GM18870 (cell line): ENCODE measurements at regions not wholly inside any gene's neighbourhood (a gene's known extent, or its start where the extent isn't known, plus 50 kb on each side); places are given as distances from the start of the nearest gene placed in this dataset.
"Not testable (repeated sequence)": the region's sequence is repeated elsewhere in the genome, so short reads cannot be mapped to it uniquely, and the experiment has no call there.

Source experiments
- ATAC-seq: cut with Tn5 transposase; IDR thresholded peaks from one replicate; pipeline ENCODE4 v1.9.1; 2021; ENCODE audit warnings: moderate library complexity; ENCODE audit not compliant: unreplicated experiment

- no peak for ATAC-seq
Measured at GRCh38 chr4:29704059-29704458, 1016.1 kb upstream of the PCDH7 start.

DNA sequence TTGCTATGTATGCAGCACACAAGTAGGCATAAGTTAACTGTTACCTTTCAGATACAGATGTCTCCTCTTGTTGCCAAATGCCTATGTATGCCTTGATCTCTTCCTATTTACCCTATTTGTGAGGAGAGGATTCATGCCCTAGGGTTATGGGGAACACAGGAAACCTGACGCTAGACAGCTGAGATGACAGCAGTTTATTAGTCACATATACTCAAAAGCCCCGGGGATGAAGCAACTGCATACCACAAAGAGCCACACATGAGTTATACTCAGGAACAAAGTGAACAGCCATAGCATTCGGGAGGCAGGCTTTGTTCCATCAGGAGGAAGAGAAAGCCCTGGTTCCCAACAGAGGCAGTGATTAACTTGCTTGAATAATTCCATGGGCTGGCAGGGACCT lies 1011.7 kb upstream of the PCDH7 start:
- ATAC-seq = no peak

DNA sequence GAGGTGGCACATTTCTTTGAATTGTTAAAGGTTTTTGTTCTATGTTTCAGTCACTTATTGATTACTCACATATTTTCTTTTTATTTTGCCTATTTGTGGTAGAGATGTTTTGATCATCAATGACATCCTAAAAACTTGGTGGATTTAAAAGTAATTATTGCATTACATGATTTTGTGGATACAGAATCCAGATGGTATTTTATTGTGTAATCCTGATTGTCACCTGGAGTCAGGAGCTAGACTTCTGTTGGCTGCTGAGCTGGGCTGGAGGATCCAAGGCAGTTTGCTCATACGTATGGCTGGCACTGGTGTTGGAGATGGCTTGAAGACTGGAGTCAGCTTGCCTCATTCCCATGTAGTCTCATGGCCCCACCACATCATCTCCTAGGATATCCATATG lies 1009.6 kb upstream of the PCDH7 start:
- no peak for ATAC-seq

DNA sequence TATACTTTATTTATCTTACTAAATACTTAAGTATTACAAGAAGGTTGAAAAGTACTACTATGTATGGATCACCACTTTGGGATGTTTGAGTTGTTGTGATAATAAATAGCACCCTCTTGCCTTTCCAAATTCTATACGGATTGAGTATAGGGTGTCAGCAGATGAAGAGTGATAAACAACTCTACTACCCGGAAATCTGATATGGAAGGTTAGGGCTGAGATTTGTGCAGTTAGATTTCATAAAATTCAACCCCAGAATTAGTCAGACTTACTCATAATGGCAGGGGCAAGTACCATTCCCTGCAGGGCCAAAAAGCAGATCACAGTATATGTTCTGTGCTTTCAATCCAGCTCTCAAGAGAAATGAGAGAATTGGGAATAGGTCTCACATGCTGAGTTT lies 1008.9 kb upstream of the PCDH7 start:
- ATAC-seq = no peak

DNA sequence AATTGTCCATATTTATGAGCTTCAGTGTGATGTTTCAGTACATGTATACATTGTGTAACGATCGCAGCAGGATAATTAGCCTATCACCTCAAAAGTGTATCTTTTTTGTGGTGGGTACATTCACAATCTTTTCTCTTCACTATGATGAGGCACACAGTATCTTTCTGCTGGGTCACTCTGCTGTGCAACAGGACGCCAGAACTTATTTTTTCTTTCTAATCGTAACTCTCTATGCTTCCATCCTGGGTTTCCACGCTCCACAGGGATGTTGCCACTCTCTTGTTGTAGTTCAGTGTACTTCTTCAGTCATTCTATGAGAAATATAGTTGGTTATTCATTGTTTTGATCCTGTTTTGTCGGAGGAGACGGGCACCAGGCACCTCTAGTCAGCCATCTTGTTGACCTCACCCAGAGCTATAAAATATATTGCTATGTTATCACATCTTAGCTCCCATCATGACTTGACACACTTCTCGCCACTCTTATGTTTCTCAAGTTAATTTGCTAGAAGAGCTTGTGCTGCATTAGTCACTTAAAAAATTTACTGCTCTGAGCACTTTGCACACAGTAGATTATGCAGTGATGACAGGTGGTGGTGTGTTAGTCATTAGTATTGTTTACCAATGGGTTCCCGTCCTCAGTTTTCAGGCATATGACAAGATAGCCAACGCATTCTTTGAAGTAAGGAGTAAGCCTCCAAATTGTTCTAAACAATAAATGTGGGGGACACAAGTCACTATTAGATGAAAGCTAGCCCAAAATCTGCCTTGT lies 1002.7 kb upstream of the PCDH7 start:
- ATAC-seq = no peak

- no peak for ATAC-seq
Measured at GRCh38 chr4:29718136-29718535, 1002.0 kb upstream of the PCDH7 start.

- no peak for ATAC-seq
Measured at GRCh38 chr4:29722253-29722652, 997.9 kb upstream of the PCDH7 start.

GRCh38 chr4:29726938-29727337 lies 993.2 kb upstream of the PCDH7 start:
- no peak for ATAC-seq

GRCh38 chr4:29734343-29735213 lies 985.6 kb upstream of the PCDH7 start:
- ATAC-seq = no peak

GRCh38 chr4:29756966-29757365 lies 963.2 kb upstream of the PCDH7 start:
- no peak for ATAC-seq

- ATAC-seq = no peak
Measured at GRCh38 chr4:29762151-29762550, 958.0 kb upstream of the PCDH7 start.

DNA sequence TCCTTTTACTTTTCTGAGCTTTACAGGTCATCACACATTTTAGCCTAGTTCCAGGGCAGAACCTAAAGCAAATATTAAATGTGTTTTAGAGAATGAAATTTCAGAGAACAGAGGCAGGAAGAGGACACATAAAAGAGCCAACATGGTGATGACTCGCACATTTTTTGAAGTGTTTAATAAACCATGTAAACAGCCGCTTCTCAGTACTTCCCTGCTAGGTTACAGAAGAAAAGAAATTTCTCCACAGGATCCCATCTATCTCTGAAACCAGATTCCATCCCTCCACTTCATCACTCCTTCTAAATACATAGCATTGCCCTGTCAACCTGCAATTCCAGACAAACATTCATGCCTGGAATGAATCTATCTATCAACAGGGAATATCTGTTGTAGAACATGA lies 949.5 kb upstream of the PCDH7 start:
- no peak for ATAC-seq

DNA sequence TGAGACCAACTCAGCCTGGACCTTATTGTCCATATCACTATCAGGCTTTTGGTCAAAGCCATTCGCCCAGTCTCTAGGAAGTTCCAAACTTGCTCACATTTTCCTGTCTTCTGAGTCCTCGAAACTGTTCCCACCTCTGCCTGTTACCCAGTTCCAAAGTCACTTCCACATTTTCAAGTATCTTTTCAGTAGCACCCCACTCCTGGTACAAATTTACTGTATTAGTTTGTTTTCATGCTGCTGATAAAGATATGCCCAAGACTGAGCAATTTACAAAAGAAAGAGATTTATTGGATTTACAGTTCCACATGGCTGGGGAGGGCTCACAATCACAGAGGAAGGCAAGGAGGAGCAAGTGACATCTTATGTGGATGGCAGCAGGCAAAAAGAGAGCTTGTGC lies 932.0 kb upstream of the PCDH7 start:
- ATAC-seq = not testable (repeated sequence)

GRCh38 chr4:29805245-29805644 lies 914.9 kb upstream of the PCDH7 start:
- no peak for ATAC-seq

DNA sequence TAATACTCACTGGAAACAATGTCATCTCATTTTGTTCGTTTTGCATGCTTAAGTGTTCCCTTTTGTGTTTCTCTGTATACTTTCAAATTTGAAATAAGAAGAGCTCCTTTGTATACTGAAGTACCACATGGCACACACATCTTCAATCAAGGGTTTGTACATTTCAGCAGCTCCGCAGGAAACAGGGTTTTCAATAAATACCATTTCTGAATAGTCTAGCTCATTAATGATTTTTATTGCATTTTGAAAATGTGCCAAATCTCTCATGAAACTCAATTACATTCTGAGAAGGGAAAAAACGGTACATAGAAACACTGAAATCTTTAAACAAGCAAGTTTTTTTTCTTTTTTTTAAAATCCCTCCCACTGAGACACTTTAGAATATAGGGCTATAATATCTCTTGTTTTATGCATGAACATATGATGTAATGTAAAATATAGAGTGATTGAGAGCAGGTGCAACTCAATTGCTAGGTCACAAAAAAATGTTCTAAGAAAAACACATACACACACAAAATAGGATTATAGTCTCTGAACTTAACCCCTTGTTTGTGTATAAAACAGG lies 914.2 kb upstream of the PCDH7 start:
- ATAC-seq = no peak

GRCh38 chr4:29817961-29818360 lies 902.2 kb upstream of the PCDH7 start:
- ATAC-seq = no peak

DNA sequence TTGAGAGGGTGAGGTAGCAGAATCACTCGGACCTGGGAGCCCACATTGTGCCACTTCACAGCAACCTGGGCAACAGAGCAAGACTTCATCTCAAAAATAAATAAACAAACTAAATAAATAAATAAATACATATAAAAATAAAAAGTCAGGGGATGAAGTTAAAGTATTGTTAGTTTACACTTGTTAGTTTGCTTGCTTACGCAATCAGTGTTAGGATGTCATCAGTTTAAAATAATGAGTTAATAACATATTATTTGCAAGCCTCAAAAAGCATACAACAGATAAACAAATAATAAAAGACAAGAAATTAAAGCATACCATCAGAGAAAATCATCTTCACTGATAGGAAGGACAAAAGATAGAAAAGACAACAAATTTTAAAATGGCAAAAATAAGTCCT lies 891.1 kb upstream of the PCDH7 start:
- ATAC-seq = no peak

GRCh38 chr4:29852537-29852936 lies 867.6 kb upstream of the PCDH7 start:
- ATAC-seq = no peak

- no peak for ATAC-seq
Measured at GRCh38 chr4:29853833-29854232, 866.3 kb upstream of the PCDH7 start.

- no peak for ATAC-seq
Measured at GRCh38 chr4:29861307-29861706, 858.9 kb upstream of the PCDH7 start.

GRCh38 chr4:29867412-29867811 lies 852.8 kb upstream of the PCDH7 start:
- no peak for ATAC-seq

GRCh38 chr4:29900336-29900735 lies 819.8 kb upstream of the PCDH7 start:
- no peak for ATAC-seq
